Upper lobe of left lung (tissue), 6 donors: ENCODE measurements at regions not wholly inside any gene's neighbourhood (a gene's known extent, or its start where the extent isn't known, plus 50 kb on each side); places are given as distances from the start of the nearest gene placed in this dataset.

ENCODE experiments used
- ATAC-seq, 2 donors: fragments of 200-7000 bp; cut with Tn5 transposase; one replicate each; pipeline ENCODE4 v1.9.1; 2022; ENCODE audit warnings: mild to moderate bottlenecking in 2 of 2, moderate library complexity in 2 of 2; ENCODE audit not compliant: low FRiP score in 2 of 2
- DNase-seq, 2 donors: peaks; one replicate each; pipeline ENCODE4 v3.0.0-alpha.2; 2019 to 2020
- H3K27ac ChIP-seq, 4 donors: fragments of 200-600 bp; sonication (generic); one replicate each; pipeline ENCODE4 v1.5.1; 2016 to 2019
- H3K27me3 ChIP-seq, 4 donors: fragments of 200-600 bp; sonication (generic); one replicate each; pipeline ENCODE4 v1.5.1; 2017 to 2019
- H3K36me3 ChIP-seq, 4 donors: fragments of 200-600 bp; sonication (generic); one replicate each; pipeline ENCODE4 v1.5.1; 2016 to 2019
- H3K4me1 ChIP-seq, 4 donors: fragments of 200-600 bp; sonication (generic); one replicate each; pipeline ENCODE4 v1.5.1; 2018 to 2019
- H3K4me3 ChIP-seq, 4 donors: fragments of 200-600 bp; sonication (generic); one replicate each; pipeline ENCODE4 v1.5.1; 2017 to 2019; ENCODE audit warnings: mild to moderate bottlenecking in 2 of 4, moderate library complexity in 1 of 4
- H3K9me3 ChIP-seq, 4 donors: fragments of 200-600 bp; sonication (generic); one replicate each; pipeline ENCODE4 v1.5.1; 2018 to 2019
- CTCF ChIP-seq, 6 experiments: fragments of 450-650 bp in 4 of 6; fragments of 200-600 bp in 2 of 6; sonication (generic) in 2 of 6; IDR thresholded peaks; one replicate each; pipeline ENCODE4 v1.5.1; 2016 to 2019; ENCODE audit warnings: antibody characterized with exemption in 6 of 6
- EP300 ChIP-seq, 4 donors: sonication (generic); formaldehyde crosslinking; IDR thresholded peaks; one replicate each; pipeline ENCODE4 v1.5.1; 2017; ENCODE audit warnings: antibody characterized with exemption in 4 of 4, control low read depth in 2 of 4
- POLR2A ChIP-seq, 4 donors: fragments of 450-650 bp; IDR thresholded peaks; one replicate each; pipeline ENCODE4 v1.5.1; 2016 to 2017; ENCODE audit warnings: antibody characterized with exemption in 4 of 4, mild to moderate bottlenecking in 2 of 4
- POLR2AphosphoS5 ChIP-seq, 2 donors: sonication (generic); formaldehyde crosslinking; IDR thresholded peaks; one replicate each; pipeline ENCODE4 v1.5.1; 2017; ENCODE audit warnings: antibody characterized with exemption in 2 of 2
- WGBS, 2 donors: methylation state at CpG; one replicate each; pipeline ENCODE4 v1.1.5; 2017 to 2018; 5-methylcytosine and 5-hydroxymethylcytosine counted together
- donor health status: DM: no; HTN: no; CAD: no; lungs with moderate emphysema.
- donor health status: DM: no; HTN: yes; CAD: no; lungs with severe emphysema.

DNA sequence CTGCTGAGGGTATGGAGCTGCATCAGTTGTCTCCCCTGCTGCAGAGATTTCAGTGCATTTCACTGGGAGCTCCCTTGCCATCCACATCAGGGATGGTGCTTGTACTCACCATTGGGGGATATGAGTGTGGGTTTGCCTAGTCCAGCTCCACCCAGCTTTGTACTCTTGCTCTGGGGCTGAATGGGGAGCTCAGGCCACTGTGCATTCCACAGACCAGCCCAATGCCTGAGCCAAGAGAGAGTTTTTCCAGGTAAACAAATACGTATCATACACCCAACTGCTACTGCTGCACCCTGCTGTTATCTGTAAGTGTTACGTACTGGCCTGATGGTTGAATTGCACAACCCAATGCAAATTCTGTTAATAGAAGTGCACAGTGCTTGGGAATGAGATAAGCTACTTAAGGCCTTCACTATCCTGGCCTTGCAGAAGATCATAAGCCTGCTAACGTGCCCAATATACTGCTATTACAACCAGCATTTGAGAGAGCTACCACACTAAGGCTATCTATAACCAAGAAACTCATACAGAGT, 205.0 kb upstream of the DMD start:
- Histone ChIP-seq H3K36me3 (no peaks in the 10 kb centered on the region), H3K9me3 (no peaks in the 10 kb centered on the region), H3K27ac (peak overlapping the region in 2 of 4 donors; percentile 61 to 78), H3K4me3 (no peak overlapping the region), H3K4me1 (no peaks in the 10 kb centered on the region), H3K27me3 (no peaks in the 10 kb centered on the region)
- WGBS, 2 donors, result 49 to 75% methylated on average over 2 to 3 of the region's 3 CpGs
- ATAC-seq, result peak; percentile 48 to 87
- TF ChIP-seq POLR2AphosphoS5 (IDR thresholded peaks at IDR 0.05) (peak in 1 of 2 donors; percentile 9), POLR2A (IDR thresholded peaks at IDR 0.05) (no peak), EP300 (IDR thresholded peaks at IDR 0.05) (no peak)
- DNase-seq, result peak in 1 of 2 donors; percentile 39

DNA sequence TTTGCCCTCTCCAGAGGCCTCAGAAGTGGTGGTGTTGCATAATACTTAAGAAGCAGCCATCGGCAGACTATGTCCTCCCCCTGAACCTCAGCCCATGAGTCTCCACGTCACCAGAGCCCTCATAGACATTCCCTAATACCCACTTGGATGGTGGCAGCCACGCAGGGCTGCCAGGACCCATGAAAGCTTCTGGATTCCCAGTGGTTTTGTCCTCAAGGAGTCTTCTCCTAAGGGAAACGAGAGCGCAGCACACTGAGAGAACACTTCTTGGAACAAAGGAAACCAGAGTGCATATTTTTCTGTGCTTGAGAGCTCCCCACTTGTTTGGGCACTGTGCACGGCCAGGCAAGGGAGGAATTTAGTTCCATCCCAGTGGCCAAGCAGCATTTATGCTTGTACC, 204.1 kb upstream of the DMD start:
- DNase-seq, result peak in 1 of 2 donors; percentile 65
- peak overlapping the region; percentile 3 to 78 (median 66) for H3K27ac ChIP-seq
- 54 to 64% methylated on average over 6 of the region's 6 CpGs for WGBS, 2 donors

GRCh38 chrX:33385546-33385945, 174.2 kb upstream of the DMD start:
- no peaks in the 10 kb centered on the region for H3K27me3 ChIP-seq
- TF ChIP-seq POLR2A (IDR thresholded peaks at IDR 0.05) (no peak), CTCF (IDR thresholded peaks at IDR 0.05) (no peak), POLR2AphosphoS5 (IDR thresholded peaks at IDR 0.05) (no peak), EP300 (IDR thresholded peaks at IDR 0.05) (no peak)
- H3K9me3 ChIP-seq, result no peaks in the 10 kb centered on the region
- DNase-seq (no peak), ATAC-seq (no peak)
- H3K4me1 ChIP-seq, result no peaks in the 10 kb centered on the region
- 66 to 85% methylated on average over 2 of the region's 2 CpGs for WGBS, 2 donors
- H3K27ac ChIP-seq, result no peak overlapping the region
- no peaks in the 10 kb centered on the region for H3K36me3 ChIP-seq
- no peak overlapping the region for H3K4me3 ChIP-seq

More for the DNA sequence above, 204.1 kb upstream of the DMD start:
- peak in 1 of 2 donors; percentile 14 for TF ChIP-seq POLR2AphosphoS5 (IDR thresholded peaks at IDR 0.05)
- no peak for TF ChIP-seq POLR2A (IDR thresholded peaks at IDR 0.05)
- peak in 1 of 4 donors; percentile 10 for TF ChIP-seq EP300 (IDR thresholded peaks at IDR 0.05)
- Histone ChIP-seq H3K4me3 (no peak overlapping the region), H3K27me3 (no peaks in the 10 kb centered on the region), H3K36me3 (no peaks in the 10 kb centered on the region), H3K4me1 (no peaks in the 10 kb centered on the region), H3K9me3 (no peaks in the 10 kb centered on the region)
- peak; percentile 40 to 88 for ATAC-seq

GRCh38 chrX:33379839-33380238, 168.5 kb upstream of the DMD start:
- no peak overlapping the region for H3K4me3 ChIP-seq
- 63% methylated on average over 4 of the region's 4 CpGs for WGBS, 2 donors
- no peaks in the 10 kb centered on the region for H3K36me3 ChIP-seq
- H3K27ac ChIP-seq, result no peak overlapping the region
- DNase-seq, result no peak
- H3K9me3 ChIP-seq, result no peaks in the 10 kb centered on the region
- H3K4me1 ChIP-seq, result no peaks in the 10 kb centered on the region
- no peaks in the 10 kb centered on the region for H3K27me3 ChIP-seq
- no peak for TF ChIP-seq EP300 (IDR thresholded peaks at IDR 0.05)
- TF ChIP-seq POLR2AphosphoS5 (IDR thresholded peaks at IDR 0.05), result no peak
- TF ChIP-seq CTCF (IDR thresholded peaks at IDR 0.05), result no peak
- TF ChIP-seq POLR2A (IDR thresholded peaks at IDR 0.05), result no peak
- no peak for ATAC-seq

DNA sequence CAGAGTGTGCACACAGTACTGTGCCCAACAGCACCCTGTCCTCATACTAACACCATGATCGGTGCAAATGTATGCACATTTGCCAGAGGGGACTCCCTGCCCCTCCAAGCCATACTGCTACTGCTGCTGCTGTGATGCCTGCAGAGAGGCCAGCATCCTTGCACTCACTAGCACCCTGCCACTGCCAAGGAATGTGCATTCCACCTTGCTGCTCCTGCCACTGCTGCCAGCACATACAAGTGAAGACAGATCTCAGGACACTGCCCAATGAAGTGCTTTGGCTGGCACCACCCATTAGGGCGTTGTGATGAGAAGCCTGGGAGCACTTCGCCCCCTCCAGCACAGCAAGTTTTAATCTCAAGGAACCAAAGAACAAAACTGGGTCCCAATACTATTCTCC, 146.3 kb upstream of the DMD start:
- 81% methylated on average over 3 of the region's 3 CpGs; no CpG with 5 or more reads in 1 of the 2 donors for WGBS, 2 donors
- no peaks in the 10 kb centered on the region for H3K9me3 ChIP-seq
- no peak for TF ChIP-seq POLR2AphosphoS5 (IDR thresholded peaks at IDR 0.05)
- no peak for TF ChIP-seq POLR2A (IDR thresholded peaks at IDR 0.05)
- no peak for TF ChIP-seq CTCF (IDR thresholded peaks at IDR 0.05)
- no peaks in the 10 kb centered on the region for H3K36me3 ChIP-seq
- ATAC-seq (no peak), DNase-seq (no peak)
- H3K4me3 ChIP-seq, result no peak overlapping the region
- H3K4me1 ChIP-seq, result no peaks in the 10 kb centered on the region
- no peaks in the 10 kb centered on the region for H3K27me3 ChIP-seq
- H3K27ac ChIP-seq, result no peak overlapping the region

DNA sequence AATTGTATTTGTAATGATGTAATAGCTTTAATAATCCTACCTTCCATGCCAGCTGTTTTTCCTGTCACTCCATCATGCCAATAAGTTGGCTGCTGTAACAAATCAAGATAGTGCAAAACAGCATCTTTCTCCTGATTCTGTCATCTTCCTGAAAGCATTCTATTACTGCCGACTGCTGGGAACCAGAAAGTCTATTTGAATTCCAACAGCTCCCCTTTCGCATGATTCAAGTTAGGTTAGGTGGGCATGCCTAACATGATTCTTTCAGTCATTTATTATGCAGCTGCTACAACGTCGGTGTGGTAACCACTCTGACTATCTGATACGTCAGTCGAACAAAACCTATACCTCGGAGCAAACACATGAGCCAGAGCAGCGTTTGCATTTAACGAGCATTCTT, 127.9 kb upstream of the DMD start:
- H3K36me3 ChIP-seq, result no peaks in the 10 kb centered on the region
- H3K9me3 ChIP-seq, result no peaks in the 10 kb centered on the region
- no peak overlapping the region for H3K27ac ChIP-seq
- H3K4me3 ChIP-seq, result no peak overlapping the region
- ATAC-seq (no peak), DNase-seq (no peak)
- no peaks in the 10 kb centered on the region for H3K4me1 ChIP-seq
- H3K27me3 ChIP-seq, result no peaks in the 10 kb centered on the region
- no peak for TF ChIP-seq POLR2AphosphoS5 (IDR thresholded peaks at IDR 0.05)
- no peak for TF ChIP-seq EP300 (IDR thresholded peaks at IDR 0.05)
- TF ChIP-seq CTCF (IDR thresholded peaks at IDR 0.05), result no peak
- TF ChIP-seq POLR2A (IDR thresholded peaks at IDR 0.05), result no peak
- WGBS, 2 donors, result 50% methylated on average over 7 to 9 of the region's 9 CpGs
